HS-27A (cell line): ENCODE measurements at regions not wholly inside any gene's neighbourhood (a gene's known extent, or its start where the extent isn't known, plus 50 kb on each side); places are given as distances from the start of the nearest gene placed in this dataset.
A peak's percentile ranks its signal among the peaks of the same experiment; 100 is the strongest.

Experiments used
- DNase-seq: peaks from one replicate; pipeline ENCODE4 v3.0.0-alpha.2; 2012; ENCODE audit warnings: low read depth, missing footprints

DNA sequence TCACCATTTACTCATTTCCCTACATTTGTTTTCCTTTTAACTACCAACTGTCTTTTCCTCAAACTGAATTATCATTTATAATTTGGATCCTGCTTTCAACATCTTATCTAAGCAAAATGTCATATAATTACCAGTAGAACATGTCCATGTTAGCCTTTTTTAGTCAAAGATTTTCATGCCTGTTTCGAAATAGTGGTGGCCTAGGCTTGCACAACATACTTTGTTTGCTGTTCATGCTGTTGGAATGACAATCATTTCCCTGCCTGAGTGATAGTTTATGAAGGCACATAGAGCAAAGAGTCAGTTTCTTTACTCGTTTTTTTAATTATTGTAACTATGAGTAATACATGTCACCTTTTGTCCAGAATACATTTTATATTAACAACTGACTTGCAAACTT, 144.3 kb upstream of the ANO3 start:
- peak; percentile 69 for DNase-seq

DNA sequence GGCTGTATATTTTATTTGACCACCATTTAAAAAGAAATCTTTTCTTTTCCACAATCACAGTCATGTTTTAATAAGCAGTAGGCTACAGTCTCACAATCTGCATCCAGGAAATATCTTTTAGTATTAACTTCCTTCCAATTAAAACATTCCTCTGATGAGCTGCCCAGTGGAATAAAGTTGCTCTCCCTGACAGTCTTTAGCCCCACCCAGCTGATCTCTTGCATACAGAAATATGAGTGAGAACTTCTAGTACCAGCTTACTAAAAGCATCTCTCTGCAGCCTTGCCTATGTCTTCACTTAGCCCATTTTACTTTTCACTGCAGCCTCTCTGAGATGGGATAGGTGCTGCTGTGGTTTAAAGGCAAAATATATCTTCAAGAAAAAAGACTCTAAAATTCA, 143.4 kb upstream of the ANO3 start:
- no peak for DNase-seq

DNA sequence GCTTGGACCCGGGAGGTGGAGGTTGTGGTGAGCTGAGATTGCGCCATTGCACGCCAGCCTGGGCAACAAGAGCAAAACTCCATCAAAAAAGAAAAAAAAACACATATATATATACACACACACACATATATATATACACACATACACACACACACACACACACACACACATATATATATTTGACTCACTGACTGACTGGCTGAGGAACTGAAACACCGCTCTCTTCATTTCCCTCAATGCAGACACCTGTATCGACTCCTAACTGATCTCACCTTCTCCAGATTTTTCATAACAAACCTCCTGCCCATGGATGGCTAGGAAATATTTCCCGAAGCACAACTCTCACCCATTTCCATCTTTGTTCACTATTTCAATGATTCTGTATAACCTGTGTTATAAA, 140.7 kb upstream of the ANO3 start:
- no peak for DNase-seq

DNA sequence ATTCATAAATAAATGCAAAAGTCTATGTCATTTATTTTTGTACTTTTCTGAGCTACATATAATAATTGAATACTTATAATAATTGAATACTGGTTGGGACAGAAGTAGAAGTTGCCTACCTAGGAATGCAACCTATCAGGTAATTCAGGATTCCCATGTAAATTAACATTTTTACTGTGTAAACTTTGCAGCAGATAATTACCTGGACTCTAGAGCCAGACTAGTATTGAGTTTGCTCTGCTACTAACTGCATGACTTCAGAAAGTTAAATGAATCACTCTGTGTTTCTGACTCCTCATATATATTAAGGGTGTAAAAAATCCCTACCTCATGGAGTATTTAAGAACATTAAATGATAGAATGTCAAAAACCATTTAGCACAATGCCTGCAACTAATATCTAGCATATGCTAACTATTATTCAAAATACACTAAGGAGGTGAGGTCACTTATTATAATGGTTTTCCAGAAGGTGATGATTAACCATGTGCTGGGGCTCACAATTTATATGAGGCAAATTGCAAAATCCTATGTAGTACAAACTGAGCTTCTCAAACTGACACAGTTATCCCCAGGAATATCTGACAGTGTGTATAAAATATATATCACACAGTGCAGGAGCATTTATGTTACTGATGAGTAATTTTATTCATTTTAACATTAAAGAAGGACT, 138.1 kb upstream of the ANO3 start:
- DNase-seq = no peak

DNA sequence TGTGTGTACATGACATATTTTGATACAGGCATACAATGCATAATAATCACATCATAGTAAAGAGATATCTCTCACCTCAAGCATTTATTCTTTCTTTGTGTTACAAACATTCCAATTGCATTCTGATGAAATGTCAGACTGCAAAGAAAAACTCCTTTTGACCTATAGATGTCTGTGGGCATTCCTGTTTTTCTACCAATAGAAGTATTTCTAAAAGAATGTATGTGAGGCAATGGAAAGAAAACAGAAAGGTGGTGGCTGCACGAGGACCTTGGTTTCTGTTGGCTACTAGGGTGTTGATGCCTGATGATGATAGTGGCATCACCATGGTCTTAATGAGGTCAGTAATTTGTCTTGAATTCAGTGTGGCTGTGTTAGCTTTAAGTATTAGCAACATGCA, 137.0 kb upstream of the ANO3 start:
- DNase-seq = no peak

DNA sequence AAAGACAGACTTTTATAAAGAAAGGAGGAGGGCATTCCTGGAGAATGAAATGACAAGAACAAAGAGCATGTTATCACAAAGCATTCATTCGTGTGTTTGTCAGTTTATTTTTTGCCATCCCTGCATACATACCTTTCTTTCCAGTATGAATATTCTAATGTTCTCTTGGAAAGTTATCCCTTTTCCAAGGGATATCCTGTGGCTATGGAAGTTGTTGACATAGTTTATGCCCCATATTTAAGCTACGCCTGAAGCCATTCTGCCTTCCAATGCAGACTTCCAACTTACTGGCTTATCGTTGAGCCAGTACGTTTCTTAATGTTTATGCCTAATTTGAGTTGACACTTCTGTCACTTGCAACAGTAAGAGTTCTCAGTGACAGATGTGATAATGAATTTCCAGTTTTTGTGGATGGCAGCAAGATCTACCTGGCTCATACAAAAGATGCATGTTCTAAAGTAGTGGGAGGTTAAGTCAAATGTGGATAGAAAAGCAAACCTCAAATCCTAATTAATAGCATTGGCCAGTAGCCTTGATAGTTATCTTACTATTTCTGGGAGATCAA, 133.3 kb upstream of the ANO3 start:
- DNase-seq = no peak

DNA sequence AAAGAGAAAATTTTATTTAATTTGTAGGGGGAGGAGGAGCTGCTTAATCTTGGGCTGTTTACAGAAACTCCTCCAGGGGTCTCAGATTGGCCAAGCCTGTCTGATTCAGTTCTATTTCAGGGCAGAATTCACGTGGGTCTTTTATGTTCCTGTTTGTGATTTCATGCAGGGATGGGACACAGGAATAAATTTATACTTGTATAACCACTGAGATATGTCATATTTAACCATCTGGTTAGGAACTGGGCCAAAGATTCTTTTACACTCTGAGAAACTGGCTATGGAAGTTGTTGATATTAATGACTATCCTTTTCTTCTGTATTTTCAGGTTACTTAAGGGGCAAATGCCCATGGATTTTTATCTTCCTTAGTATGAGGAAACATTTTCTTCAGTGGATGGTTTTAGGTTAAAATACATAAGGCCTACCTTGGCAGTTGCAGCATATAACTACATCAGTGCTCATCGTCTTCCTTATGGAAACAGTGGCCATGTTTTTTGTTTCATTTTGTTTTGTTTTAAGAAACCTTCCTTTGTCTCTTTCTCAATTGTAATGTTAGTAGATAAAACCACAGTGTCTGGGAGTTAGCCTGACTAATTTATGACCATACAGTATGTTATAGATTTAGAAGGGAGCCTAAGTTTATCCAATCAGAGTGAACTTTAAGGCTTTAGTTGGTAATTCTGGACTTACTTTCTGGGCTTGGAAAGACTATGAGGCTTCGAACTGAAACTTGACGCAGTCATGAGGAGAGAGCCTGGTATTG, 132.4 kb upstream of the ANO3 start:
- no peak for DNase-seq

DNA sequence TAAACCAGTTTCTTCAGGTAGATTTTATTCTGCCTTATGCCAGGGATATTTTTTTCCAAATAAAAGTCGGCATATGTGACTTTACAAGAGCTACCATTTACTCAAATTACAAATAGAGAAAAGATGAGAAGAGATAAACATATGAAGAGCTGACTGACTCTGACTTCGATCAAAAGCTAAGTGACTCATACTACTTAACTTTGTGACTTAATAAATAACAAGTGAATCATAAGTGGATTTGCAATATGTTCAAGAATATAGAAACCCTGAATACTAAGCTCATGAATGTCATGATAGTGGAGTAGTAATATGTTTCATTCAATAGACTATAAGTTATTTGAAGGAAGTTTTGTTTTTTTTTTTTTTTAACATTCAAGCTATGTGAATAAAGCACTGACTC, 130.5 kb upstream of the ANO3 start:
- no peak for DNase-seq

DNA sequence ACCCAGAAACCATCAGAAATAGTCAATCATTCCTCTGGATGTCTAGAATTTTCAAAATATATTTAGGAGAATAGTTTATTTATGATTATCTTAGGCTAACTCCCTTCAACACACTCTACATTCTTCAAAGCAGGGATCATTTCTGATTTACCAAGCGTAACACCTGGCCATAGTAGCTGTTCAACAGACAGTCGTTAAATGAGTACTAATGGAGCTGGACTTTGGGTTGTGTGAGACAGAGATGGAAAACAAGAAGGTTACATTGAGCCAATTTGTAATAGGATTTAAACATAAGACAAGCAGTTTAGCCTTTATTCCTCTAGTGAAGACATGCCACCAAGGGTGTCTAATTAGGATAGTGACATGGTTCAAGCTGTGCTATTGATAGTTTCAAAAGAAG, 129.2 kb upstream of the ANO3 start:
- DNase-seq = no peak

DNA sequence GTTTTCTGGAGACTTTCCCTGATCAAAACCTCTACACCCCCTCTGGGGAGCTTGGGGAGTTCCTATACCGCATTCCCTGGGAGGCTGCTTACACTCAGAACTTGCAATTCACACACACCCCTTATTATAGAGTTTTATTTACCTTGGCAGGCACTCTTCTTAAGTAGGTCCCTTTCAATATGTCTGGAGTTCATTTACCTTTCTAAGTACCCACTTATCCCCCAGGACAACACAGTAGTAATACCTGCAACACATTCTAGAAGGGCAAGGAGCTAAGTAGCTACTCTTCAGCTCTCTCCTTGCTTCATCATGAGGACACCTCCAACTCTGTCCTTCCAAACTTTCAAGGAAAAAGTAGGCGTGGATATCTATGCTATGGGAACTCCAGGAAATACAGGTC, 127.8 kb upstream of the ANO3 start:
- no peak for DNase-seq

DNA sequence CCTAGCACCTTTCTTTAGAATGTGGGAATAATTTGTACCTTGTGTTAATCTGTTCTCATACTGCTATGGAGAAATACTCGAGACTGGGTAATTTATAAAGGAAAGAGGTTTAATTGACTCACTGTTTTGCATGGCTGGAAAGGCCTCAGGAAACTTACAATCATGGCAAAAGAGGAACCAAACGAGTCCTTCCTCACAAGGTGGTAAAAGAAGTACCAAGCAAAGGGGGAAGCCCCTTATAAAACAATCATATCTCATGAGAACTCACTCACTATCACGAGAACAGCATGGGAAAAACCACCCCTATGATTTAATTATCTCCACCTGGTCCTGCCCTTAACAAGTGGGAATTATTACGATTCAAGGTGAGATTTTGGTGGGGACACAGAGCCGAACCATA, 127.1 kb upstream of the ANO3 start:
- no peak for DNase-seq

DNA sequence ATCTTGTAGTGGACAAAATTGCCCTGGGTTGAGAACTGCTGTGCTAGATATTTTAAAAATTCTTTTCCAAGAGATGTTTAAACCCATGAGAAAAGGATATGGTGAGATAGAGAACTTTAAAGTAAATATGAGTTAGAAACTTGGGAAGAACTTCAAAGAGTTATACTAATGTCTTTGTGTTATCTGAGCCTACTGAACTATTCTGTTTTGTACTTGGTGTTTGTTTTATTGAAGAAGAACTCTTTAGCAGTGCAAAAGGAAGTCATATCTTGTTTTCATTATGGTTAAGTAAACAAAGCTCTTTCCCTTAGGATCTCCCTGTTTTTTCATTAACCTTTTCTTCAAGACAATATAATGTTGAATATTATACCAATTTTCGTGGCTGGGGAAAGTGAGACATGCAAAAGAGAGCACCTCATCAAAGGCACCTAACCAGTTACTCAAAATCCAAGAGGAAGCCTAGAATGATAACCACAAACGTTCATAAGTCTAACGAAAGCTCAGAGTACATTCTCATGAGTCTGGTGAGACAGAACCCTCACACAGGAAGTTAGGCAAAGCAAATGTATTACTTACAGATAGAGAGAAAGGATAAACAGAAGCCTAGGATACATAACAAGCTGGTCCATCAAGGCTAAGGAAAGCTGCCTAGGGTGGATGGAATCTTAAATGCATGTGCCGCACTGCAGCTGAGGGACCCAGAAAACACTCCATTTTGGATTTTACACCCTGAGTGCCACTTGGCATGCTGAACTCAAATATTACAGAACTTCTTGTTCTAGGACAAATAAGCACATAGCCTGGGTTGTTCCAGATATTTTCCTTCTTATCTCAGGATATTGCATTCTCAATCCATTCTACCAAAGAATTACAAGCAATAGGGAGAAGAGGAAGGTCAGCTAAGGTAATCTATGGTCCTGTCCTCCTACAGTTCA, 112.5 kb upstream of the ANO3 start:
- no peak for DNase-seq

DNA sequence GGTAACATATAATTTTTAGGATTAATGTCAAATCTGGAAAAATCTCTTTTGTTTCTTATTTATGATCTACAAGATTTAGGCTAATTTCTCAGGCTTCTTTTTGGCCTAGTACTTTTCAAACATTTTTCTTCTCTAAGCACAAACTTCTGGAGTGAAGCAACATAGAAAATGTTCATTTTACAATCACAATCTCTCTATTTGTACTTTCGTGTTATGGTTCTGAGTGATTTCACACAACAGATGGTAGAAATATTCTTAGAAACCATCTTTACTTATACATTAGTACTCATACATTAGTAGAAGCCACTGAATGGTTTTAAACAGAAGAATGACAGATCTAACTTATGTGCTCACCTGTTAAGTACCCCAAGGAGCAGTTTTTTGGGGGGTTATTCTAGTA, 106.3 kb upstream of the ANO3 start:
- DNase-seq = no peak

DNA sequence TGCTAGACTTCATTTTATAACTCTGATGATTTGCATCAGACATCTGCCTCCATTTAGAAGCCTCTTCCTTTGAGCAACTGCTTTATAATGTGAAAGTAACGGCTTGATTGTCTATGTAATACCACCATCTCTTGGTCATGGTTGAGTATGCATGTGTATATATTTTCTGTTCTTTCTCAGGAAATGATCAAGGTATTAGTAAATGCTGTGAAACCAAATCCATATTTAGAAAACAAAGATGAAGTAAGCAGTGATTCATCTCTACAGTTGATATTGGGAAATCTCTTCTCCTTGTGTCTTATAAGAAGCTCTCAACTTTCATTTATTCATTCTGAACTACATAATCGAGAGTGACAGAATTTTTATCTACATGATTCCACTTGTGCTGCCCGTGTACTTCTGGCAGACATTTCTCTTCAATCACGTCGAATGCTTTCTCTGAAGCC, 104.6 kb upstream of the ANO3 start:
- DNase-seq = peak; percentile 64

DNA sequence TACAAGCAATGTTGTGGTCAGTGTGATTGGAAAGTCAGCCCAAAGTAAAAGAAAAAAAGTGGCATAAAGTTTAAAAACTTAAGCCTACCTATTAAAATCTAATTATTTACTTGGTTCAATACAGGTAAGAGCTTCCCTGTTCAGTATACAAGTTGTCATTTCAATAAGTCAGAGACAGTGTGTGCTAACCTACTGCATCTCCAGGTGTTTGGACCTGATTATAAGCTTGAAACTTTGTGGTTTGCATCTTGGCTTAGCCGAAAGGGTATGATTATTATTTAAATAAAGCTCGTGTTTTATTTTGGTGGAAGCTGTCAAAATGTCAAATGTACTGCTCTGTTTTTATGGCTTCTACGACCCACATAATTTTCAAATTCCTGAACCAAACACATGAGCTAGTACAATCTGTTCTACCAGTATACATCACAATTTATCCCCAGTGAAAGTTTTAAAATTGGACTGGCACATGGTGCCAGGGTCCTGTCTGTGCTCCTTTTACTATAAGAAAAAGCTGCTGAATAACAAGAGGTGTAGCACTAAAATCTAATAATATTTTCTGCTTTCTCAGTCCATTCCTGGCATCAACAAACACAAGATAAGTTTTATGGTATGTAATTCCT, 103.9 kb upstream of the ANO3 start:
- no peak for DNase-seq

DNA sequence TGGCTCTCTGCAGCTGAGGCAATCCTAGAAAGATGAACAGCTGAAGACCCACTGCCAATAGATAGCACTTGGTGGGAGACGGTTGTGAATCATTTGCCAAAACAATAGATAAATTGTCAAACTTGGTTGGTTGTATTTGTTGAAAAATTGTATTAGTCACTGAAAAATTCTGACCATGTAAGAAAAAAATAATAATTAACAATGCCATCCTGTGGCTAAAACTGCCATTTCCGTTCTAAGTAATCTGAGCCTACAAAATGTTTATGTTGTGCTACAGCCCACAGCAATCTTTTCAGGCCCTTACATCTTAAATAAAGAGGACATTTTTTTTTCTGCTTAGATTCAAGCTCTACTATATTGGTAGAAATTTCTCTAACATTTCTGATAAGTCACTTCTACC, 103.2 kb upstream of the ANO3 start:
- DNase-seq = no peak

DNA sequence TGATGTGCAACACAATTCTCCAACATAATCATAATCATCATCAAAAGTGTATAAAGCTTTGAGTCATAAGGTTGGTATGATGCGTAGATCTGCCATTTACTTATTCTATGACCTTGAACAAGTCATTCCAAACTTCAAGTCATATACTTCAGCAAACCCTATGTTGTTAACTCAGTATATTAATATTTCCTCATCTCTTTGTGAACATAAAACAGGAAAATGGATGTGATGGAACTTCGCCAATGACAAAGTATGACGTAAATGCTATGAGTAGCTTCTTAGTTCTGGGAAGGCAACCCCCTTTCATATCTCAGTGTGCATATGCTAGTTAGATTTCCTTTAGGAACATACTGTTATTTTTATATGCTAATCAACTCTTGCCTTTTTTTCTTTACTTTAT, 102.7 kb upstream of the ANO3 start:
- peak; percentile 74 for DNase-seq

DNA sequence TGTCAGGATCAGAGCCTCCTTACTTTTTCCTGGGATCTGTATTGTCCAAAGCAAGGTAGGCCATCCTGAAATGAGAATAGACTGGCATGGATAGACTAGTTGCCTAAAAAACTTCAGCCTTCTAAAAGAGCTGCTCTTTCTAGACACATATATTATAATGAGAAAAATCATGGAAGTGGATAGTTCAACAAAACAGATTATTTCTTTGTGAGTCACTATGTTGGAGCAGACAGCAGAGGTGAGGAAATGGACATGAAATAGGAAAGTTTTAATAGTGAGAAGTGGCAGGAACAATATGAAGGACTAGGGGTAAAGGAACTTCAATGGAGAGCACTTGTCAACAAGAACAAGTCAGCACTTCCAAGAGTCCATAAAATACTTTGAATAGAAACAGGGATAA, 101.9 kb upstream of the ANO3 start:
- no peak for DNase-seq

DNA sequence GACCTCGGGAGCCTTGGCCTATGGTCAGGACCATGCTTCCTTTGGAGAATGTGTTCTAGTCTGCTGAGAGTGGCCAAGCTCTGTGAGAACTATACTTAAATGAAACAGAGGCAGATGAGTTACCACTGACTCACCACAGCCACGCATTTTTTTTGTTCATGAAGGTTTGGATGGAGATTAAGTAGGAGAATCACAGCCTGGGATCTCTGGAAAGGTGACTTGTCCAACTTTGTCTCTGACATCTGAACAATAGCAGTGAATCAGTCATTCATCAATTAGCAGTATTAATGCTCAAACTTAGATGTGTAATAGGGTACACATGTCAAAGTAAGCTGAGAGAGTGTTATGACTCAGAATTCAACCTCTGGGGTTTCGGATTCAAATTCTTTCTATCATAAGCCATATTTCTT, 100.7 kb upstream of the ANO3 start:
- peak; percentile 48 for DNase-seq

DNA sequence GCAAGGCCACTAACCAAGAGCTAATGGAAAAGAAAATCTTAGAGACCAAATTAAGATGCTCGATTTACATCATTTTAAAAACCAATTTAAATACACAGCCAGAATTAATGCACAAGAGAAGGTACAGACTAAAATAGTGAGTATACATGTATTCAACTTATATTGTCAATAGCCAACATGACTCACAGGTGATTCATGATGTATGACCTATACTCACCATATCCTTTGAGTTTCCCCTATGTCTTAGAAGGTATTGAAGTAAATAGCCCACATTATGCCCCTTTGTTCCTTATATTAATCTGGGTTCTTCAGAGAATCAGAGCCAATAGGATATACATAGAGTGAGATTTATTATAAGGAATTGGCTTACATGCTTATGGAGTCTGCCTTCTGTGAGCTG, 97.5 kb upstream of the ANO3 start:
- no peak for DNase-seq

DNA sequence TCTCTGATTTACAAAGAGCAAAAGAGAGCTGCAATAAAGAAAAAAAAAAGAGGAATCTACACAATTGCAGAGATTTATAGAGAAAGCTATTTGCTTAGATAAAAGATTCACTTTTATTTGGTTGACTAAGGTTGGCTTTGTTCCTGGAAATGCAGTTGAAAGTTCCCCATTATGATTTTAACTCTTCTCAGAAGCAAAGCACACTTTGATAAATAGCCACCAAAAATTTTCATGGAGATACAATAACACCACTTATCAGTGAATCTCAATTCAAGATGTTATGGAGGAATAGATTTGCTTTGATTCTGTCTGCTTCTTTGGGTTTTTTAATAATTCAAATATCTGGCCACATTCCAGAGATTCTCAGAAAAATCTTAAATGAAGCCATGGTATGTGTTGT, 88.5 kb upstream of the ANO3 start:
- DNase-seq = no peak

DNA sequence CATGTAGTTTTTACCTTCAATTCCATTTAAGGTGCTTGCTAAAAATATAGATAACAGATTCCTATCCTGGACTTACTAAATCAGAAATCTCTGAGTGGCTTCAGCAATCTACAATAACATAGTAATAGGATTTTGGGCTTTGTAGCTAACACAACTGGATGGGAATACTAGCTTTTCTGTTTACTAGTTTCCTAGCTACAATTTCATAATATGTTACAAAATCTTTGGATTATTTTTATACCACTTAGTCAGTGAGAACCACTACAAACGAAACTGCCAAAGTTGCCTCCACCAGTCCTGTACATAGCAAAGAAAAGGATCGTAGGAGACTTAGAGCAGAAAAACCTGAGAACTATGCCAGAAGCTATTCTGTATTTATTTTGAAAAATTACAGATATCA, 87.7 kb upstream of the ANO3 start:
- DNase-seq = no peak
